HG03097 (cell line): ENCODE measurements at regions not wholly inside any gene's neighbourhood (a gene's known extent, or its start where the extent isn't known, plus 50 kb on each side); places are given as distances from the start of the nearest gene placed in this dataset.
"Not testable (repeated sequence)": the region's sequence is repeated elsewhere in the genome, so short reads cannot be mapped to it uniquely, and the experiment has no call there.

Experiments
- ATAC-seq: cut with Tn5 transposase; IDR thresholded peaks from one replicate; pipeline ENCODE4 v1.9.1; 2021; ENCODE audit not compliant: unreplicated experiment, low FRiP score

DNA sequence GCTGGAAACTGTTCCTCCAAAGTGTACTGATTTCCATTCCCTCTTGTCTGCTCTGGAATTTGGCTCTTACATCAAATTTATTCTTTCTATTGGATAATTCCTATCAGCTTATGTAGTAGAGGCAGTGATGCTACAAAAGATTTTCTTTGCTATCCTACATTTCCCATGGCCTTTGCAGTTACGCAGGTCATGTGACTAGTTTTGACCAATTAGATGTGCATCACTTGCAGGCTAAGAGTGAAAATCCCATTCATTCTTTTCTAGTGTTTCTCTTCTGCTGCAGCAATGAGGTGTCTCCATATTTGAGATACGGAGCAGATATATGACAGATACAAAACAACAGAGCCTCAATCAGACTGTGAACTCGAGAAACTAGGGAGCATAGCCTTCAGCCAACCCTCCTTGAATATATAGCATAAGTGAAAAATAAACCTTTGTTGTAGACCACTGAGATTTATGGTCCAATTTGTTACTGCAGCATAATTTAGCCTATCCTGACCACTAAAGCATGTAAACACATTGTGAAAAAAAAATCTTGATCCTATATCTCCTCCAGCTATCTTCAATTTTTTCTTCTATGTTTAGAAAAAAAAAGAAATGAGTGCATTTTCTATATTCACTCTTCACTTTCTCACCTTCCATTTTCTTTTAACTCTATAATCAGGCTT is 102.0 kb downstream of the HNMT start:
- no peak for ATAC-seq

DNA sequence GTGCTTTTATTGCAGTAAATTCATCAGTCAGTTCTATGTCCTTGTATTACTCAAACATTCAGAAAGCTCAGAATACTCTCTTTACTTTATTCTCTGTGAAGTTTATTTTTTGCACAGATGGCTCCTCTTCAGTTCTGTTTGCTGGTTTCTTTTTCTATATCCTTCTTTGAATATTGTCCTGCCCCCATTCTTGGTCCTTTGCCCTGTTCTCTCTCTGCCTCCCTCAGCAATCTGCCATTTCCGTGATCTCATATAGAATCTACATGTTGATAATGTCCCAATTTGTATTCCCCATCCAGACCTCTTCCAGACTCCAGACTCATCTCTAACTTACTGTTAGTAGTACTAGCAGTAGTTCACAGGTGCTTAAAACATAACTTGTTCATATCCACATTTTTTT is 102.6 kb downstream of the HNMT start:
- no peak for ATAC-seq

GRCh38 chr2:138068669-138069068 is 104.4 kb downstream of the HNMT start:
- not testable (repeated sequence) for ATAC-seq

DNA sequence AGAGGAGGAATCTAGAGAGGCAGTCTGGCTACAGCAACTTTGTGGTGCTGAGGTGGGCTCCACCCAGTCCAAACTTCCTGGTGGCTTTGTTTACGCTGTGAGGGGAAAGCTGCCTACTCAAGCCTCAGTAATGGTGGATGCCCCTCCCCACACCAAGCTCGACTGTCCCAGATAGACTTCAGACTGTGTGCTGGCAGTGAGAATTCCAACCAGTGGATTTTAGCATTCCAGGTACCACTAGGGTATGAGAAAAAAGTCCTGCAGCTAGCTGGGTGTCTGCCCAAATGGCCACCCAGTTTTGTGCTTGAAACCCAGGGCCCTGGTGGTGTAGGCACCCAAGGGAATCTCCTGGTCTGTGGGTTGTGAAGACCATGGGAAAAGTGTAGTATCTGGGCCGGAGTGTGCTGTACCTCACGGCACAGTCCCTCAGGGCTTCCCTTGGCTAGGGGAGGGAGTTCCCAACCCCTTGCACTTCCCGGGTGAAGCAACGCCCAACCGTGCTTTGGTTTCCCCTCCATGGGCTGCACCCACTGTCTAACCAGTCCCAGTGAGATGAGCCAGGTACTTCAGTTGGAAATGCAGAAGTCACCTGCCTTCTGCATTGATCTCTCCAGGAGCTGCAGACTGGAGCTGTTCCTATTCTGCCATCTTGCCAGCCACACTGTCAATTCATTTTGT is 106.9 kb downstream of the HNMT start:
- not testable (repeated sequence) for ATAC-seq

DNA sequence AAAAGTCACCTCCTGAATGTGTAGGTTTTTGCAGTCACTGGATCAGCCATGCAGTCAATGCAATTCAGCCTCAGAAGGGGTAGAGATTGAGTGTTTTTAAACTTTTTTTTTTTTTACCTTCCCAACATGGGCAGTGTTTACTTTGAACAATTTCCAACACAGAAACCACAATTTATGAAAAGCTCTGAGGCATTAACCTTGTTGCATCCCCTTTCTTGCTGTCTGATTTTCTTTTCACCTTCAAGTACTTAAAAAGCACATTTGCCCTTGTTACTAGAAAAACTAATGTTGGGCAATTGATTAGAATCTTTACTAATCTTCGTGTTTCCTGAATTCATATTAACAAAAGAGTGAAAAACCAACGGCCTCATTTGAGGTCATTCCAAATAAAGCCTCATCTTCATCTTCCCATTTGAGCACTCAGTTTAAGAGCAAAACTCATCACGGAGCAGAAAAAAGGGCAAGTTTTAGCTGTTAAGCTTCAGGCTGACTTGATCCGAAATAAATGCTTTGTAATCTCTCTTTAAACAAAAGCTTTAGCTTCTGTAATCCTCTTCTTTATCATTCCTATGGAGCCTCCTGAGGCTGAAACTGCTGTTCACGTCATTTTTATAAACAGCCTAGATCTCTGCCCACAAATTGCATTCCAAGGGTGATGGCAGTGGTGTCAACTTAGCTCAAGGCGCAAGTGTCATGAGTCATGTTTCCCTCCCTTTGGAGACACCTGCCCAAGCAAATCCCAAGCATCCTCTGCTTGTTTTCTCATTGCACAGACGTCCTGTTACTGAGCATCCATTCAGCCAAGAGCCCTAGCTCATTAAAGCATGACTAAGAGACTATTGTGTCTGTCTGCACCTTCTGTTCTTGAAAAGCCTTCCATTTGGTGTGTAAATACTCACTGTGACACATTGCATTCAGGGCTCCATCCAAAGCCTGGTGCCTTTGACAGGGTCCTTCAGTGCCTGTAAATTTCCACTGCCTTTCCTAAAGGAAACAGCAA is 107.7 kb downstream of the HNMT start:
- ATAC-seq = no peak

- ATAC-seq = no peak
Measured at GRCh38 chr2:138078153-138078552, 113.9 kb downstream of the HNMT start.

- ATAC-seq = no peak
Measured at GRCh38 chr2:138079976-138080375, 115.7 kb downstream of the HNMT start.

DNA sequence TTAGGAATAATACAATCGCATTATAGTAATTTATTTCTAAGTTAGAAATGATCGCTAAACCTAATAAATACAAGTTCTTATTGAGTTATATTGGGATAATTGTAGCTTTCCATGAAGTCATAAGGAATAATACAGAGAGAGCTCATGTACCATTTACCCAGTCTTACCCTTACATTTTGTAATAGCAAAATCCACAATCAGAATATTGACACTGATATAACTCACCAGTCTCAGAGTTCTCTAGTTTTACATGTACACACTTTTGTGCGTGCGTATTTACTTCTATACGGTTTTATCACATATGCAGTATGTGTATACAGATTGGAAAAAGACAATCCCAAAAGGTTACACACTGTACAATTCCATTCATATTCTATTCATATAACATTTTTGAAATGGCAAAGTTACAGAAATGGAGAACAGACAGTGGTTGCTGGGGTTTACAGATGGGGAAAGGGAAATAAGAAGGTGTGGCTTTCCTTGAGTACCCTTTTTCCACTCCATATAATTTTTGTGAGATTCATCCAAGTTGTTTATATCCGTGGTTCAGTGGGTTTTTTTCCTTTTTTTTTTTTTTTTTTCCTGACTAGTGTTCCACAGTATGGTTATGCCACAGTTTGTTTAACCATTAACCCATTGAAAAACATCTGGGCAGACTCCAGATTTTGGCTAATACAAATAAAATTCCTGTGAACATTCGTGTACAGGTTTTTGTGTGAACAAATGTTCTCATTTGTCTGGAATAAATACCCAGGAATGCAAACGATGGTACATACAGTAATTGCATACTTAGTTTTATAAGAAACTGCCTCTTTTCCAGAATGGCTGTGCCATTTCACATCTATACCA is 117.2 kb downstream of the HNMT start:
- ATAC-seq = no peak

DNA sequence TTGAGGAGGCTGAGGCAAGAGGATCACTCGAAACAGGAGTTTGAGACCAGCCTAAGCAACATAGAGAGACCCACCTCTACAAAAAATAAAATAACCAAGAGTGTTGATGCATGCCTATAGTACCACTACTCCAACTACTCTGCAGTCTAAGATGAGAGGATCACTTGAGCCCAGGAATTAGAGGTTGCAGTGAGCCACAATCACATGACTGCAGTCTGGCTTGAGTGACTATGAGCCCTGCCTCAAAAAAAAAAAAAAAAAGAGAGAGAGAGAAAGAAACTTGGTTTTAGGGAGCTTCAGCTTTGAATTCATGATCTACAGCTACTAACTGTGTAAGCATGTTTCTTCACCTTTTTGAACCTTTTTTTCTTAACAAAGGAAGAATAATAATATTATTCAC is 119.9 kb downstream of the HNMT start:
- no peak for ATAC-seq

GRCh38 chr2:138085441-138085840 is 121.2 kb downstream of the HNMT start:
- ATAC-seq = not testable (repeated sequence)

- no peak for ATAC-seq
Measured at GRCh38 chr2:138086576-138086975, 122.3 kb downstream of the HNMT start.

DNA sequence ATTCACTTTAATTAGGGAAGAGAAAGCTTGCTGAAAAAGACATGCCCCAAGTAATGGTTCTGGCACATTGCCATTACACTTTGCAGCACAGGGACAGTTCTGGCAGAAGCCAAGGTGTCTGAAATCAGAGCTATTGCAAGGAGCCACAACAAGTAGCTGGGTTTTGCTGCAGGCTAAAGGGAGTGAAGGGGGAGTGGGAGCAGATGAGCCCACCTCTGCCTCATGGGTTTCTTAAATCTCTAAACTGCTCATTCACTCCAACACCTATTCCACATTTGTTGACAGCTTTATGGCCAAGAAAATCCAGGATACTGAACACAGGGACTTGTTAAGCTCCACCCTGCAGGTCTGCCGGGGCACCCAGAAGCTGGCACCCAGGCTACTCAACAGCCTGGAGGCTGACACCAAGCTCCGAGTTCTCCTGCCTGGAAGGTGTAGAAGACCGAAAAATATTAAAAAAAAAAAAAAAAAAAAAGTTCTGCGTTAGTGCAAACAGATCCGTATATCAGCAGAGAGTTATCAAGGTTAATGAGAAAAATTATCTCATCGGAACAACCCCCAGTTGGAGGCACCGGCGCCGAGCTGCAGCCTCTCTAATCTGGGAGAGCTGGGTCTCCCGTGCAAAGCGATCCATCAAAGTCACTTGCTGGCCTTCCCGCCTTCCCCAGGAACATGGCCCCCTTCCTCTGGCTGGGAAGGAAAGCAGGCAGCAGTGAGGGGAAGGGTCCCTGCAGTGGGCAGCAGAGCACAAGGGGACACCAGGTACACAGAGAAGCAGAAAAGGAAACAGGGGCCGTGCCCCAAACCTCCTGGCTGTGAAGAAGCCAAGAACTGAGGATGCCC is 123.7 kb downstream of the HNMT start:
- no peak for ATAC-seq

DNA sequence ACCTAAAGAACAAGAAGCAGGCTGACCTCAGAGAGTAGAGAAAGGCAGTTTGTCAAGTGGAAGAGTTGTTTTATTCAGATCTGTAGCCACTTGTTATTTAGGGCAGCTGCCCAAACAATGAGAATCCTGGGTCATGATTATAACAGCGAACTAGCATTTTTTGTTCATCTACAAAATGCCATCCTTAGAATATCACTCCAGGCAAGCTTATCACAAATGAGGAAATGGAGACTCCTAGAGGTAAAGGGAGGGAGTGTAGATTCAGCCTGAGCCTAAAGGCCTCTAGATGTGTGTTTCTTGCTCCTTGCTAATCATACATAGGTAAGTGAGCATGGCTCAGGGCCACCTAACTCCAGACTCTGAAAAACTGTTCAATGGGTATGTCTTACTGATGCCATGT is 126.1 kb downstream of the HNMT start:
- no peak for ATAC-seq

DNA sequence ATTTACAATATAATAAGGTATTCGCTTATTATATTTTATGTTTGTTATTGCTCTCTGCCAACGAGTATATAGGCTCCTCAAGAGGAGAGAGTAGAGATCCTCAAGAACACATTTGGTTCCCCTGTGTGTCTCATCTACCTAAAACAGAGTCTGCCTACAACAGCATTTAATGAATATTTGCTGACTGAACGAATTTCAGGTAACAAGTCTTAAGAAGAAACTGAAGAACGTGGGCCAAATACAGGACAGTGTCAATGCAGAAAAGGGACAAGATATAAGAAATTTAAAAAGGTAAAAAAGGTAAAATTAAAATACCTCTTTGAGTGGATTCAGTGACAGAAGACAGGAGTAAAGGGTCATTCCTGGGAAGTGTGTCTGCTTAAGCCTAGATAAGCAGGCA is 129.2 kb downstream of the HNMT start:
- ATAC-seq = no peak

GRCh38 chr2:138094031-138094430 is 129.8 kb downstream of the HNMT start:
- no peak for ATAC-seq

GRCh38 chr2:138095336-138095735 is 131.1 kb downstream of the HNMT start:
- no peak for ATAC-seq

DNA sequence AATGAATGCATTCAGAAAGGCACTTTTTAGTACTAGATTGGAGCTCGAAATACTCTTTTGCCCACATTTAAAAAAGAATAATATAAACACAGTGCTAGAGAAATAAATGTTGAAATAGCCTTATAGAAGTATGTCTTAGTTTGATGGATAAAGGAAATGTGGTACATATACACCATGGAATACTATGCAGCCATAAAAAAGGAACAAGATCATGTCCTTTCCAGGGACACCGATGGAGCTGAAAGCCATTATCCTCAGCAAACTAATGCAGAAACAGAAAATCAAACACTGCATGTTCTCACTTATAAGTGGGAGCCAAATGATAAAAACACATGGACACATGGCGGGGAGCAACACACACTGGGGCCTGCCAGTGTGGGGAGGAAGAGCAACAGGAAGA is 135.0 kb downstream of the HNMT start:
- ATAC-seq = not testable (repeated sequence)

- ATAC-seq = no peak
Measured at GRCh38 chr2:138101718-138102117, 137.4 kb downstream of the HNMT start.

DNA sequence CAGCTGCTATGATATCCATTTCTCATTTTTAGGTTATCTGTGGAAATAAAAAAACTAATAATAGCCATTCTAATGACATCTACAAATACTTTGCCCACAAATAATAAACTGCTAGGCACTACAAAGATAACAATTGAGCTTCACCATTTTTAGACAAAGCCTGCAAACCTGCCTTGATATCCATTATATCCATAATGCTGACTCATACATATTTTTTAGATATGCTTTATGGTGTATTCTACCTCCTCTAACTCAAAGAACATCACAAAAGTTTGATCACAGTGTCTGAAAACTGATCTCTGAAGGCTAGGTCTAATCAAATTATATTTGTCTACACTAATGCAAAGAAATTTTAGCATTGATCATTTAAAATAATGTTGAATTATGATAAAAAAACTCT is 138.4 kb downstream of the HNMT start:
- ATAC-seq = no peak
